HCT116 (cell line): ENCODE measurements at regions not wholly inside any gene's neighbourhood (a gene's known extent, or its start where the extent isn't known, plus 50 kb on each side); places are given as distances from the start of the nearest gene placed in this dataset.

Experiments used
- ATAC-seq: fragments of 200-7000 bp; cut with Tn5 transposase; 2 replicates; pipeline ENCODE4 v1.9.1; 2020; ENCODE audit warnings: mild to moderate bottlenecking, moderate library complexity
- BruUV-seq: library from RNA; stranded (reverse); fragments of 400-500 nt; replicated peaks from 2 replicates; lab custom pipeline; 2021; lab: Mats Ljungman, UMichigan
- CTCF ChIA-PET: fragments of 300-600 bp; sonication (Branson Sonifier 250); formaldehyde crosslinking; loops from one replicate; lab custom pipeline; 2021; ENCODE audit warnings: antibody characterized with exemption; lab: Charles Lee
- POLR2A ChIA-PET: fragments of 300-600, 350-600 bp; sonication (Branson Sonifier 250); formaldehyde crosslinking; loops from one replicate; lab custom pipeline; 2021; ENCODE audit warnings: antibody characterized with exemption; lab: Charles Lee
- RAD21 ChIA-PET, 2 experiments: fragments of 300-600 bp; sonication (Branson Sonifier 250); formaldehyde crosslinking; loops; one replicate each; lab custom pipeline; 2023; ENCODE audit warnings: low total read pairs in 2 of 2; ENCODE audit not compliant: uncharacterized antibody in 2 of 2, unreplicated experiment in 2 of 2, low non-redundant PET in 1 of 2; lab: Charles Lee
- DNase-seq: peaks from one replicate; pipeline ENCODE4 v3.0.0-alpha.2; 2010; ENCODE audit warnings: low read depth, low spot score
- H2AFZ ChIP-seq: fragments of 200-600 bp; shearing (Covaris generic), sonication (generic); 2 replicates; pipeline ENCODE4 v1.6.1; 2017; ENCODE audit warnings: low read depth, mixed run types, mixed read lengths, antibody characterized with exemption, low read length; ENCODE audit not compliant: poor library complexity, severe bottlenecking
- H3K27ac ChIP-seq: 2 replicates; pipeline ENCODE4 v1.5.1; 2012; ENCODE audit warnings: low read depth, low read length
- H3K27me3 ChIP-seq: fragments of 200-600 bp; sonication (generic); 2 replicates; pipeline ENCODE4 v1.6.1; 2016; ENCODE audit warnings: mixed run types, low read length, mixed read lengths; ENCODE audit not compliant: insufficient read depth
- H3K36me3 ChIP-seq, 2 experiments: fragments of 200-500 bp in 1 of 2; fragments of 200-600 bp in 1 of 2; sonication (Bioruptor generic) in 1 of 2; sonication (generic) in 1 of 2; 2 replicates each; pipeline versions ENCODE4 v1.5.1 to v1.6.1; 2014 to 2016; ENCODE audit warnings: low read length in 2 of 2, inconsistent platforms in 1 of 2, mixed read lengths in 1 of 2, mixed run types in 1 of 2; ENCODE audit not compliant: insufficient read depth in 2 of 2, control insufficient read depth in 1 of 2
- H3K4me1 ChIP-seq, 2 experiments: fragments of 200-600 bp in 1 of 2; sonication (generic) in 1 of 2; 2 replicates each; pipeline versions ENCODE4 v1.5.1 to v1.6.1; 2012 to 2017; ENCODE audit warnings: low read length in 2 of 2, inconsistent platforms in 1 of 2, mild to moderate bottlenecking in 1 of 2, mixed read lengths in 1 of 2, mixed run types in 1 of 2, moderate library complexity in 1 of 2; ENCODE audit not compliant: insufficient read depth in 2 of 2, control insufficient read depth in 1 of 2
- H3K4me2 ChIP-seq: fragments of 200-600 bp; sonication (generic); 2 replicates; pipeline ENCODE4 v1.6.1; 2017; ENCODE audit warnings: mixed run types, low read length, mixed read lengths
- H3K4me3 ChIP-seq, 2 experiments: fragments of 200-600 bp in 1 of 2; sonication (generic) in 1 of 2; replicated peaks in 1 of 2; 2 replicates each; pipeline ENCODE4 v1.5.1; 2011 to 2016; ENCODE audit warnings: low read length in 2 of 2, control low read depth in 1 of 2, low read depth in 1 of 2, mild to moderate bottlenecking in 1 of 2, mixed read lengths in 1 of 2, mixed run types in 1 of 2
- H3K79me2 ChIP-seq: fragments of 200-600 bp; sonication (generic); 2 replicates; pipeline ENCODE4 v1.6.1; 2017; ENCODE audit warnings: mild to moderate bottlenecking, mixed run types, low read length, moderate library complexity, mixed read lengths; ENCODE audit not compliant: insufficient read depth
- H3K9ac ChIP-seq: fragments of 200-600 bp; sonication (generic); 2 replicates; pipeline ENCODE4 v1.6.1; 2016; ENCODE audit warnings: low read length, mixed read lengths
- H3K9me2 ChIP-seq: fragments of 200-600 bp; sonication (generic), shearing (Covaris generic); 2 replicates; pipeline ENCODE4 v1.6.1; 2017; ENCODE audit warnings: mixed run types, mild to moderate bottlenecking, moderate library complexity; ENCODE audit not compliant: insufficient read depth
- H3K9me3 ChIP-seq, 2 experiments: fragments of 200-500 bp in 1 of 2; fragments of 200-600 bp in 1 of 2; sonication (Bioruptor generic) in 1 of 2; sonication (generic) in 1 of 2; 2 replicates each; pipeline ENCODE4 v1.6.1; 2014 to 2017; ENCODE audit warnings: low read length in 2 of 2, mixed read lengths in 2 of 2, inconsistent platforms in 1 of 2, low read depth in 1 of 2, mild to moderate bottlenecking in 1 of 2, mixed run types in 1 of 2, moderate library complexity in 1 of 2; ENCODE audit not compliant: control insufficient read depth in 1 of 2, insufficient read depth in 1 of 2
- H4K20me1 ChIP-seq: fragments of 200-600 bp; sonication (generic), shearing (Covaris generic); 2 replicates; pipeline ENCODE4 v1.6.1; 2017; ENCODE audit warnings: mixed run types, mild to moderate bottlenecking, moderate library complexity; ENCODE audit not compliant: insufficient read depth
- CEBPB ChIP-seq: IDR thresholded peaks from 2 replicates; pipeline ENCODE4 v1.6.1; 2012; ENCODE audit warnings: low read depth
- EGR1 ChIP-seq: IDR thresholded peaks from 2 replicates; pipeline ENCODE4 v1.6.1; 2012; ENCODE audit warnings: low read depth
- ELF1 ChIP-seq: IDR thresholded peaks from 2 replicates; pipeline ENCODE4 v1.6.1; 2012; ENCODE audit warnings: low read depth, borderline replicate concordance
- EZH2 ChIP-seq: fragments of 200-600 bp; sonication (generic); IDR thresholded peaks from 2 replicates; pipeline ENCODE4 v1.6.1; 2017; ENCODE audit warnings: antibody characterized with exemption, mixed run types
- EZH2phosphoT487 ChIP-seq: fragments of 200-600 bp; IDR thresholded peaks from 2 replicates; pipeline ENCODE4 v1.6.1; 2018; ENCODE audit warnings: antibody characterized with exemption, borderline replicate concordance
- FOSL1 ChIP-seq: IDR thresholded peaks from 2 replicates; pipeline ENCODE4 v1.6.1; 2012; ENCODE audit warnings: low read depth
- JUND ChIP-seq: IDR thresholded peaks from 2 replicates; pipeline ENCODE4 v1.6.1; 2012
- POLR2AphosphoS5 ChIP-seq: IDR thresholded peaks from 2 replicates; pipeline ENCODE4 v1.6.1; 2011; ENCODE audit warnings: mild to moderate bottlenecking, low read depth, low read length, moderate library complexity
- RAD21 ChIP-seq: IDR thresholded peaks from 2 replicates; pipeline ENCODE4 v1.6.1; 2012; ENCODE audit warnings: low read depth, mild to moderate bottlenecking
- TCF7L2 ChIP-seq: IDR thresholded peaks from 2 replicates; pipeline ENCODE4 v1.7.0; 2011; ENCODE audit warnings: borderline replicate concordance, inconsistent platforms; ENCODE audit not compliant: insufficient read depth, insufficient read length; ENCODE audit errors: extremely low read depth
- YY1 ChIP-seq: IDR thresholded peaks from 2 replicates; pipeline ENCODE4 v1.6.1; 2011; ENCODE audit warnings: low read length, low read depth, moderate library complexity, mild to moderate bottlenecking; ENCODE audit not compliant: insufficient replicate concordance; ENCODE audit errors: extremely low read depth
- ZNF274 ChIP-seq: fragments of 200-500 bp; sonication (Bioruptor generic); IDR thresholded peaks from 2 replicates; pipeline ENCODE4 v1.6.1; 2014; ENCODE audit warnings: mild to moderate bottlenecking, low read depth, low read length, inconsistent platforms
- intact Hi-C: fragments of 100-400 bp; cut with micrococcal nuclease; formaldehyde crosslinking; loops from 2 replicates; pipeline ENCODE4 v1.10.0; 2022
- TF ChIP-seq, protein P1 (sequence below): IDR thresholded peaks from 2 replicates; pipeline ENCODE4 v1.6.1; 2011; ENCODE audit warnings: mild to moderate bottlenecking, low read length, moderate library complexity; ENCODE audit not compliant: insufficient replicate concordance; ENCODE audit errors: extremely low read depth
- TF ChIP-seq, protein P2 (sequence below): IDR thresholded peaks from 2 replicates; pipeline ENCODE4 v1.6.1; 2012; ENCODE audit warnings: low read depth
- TF ChIP-seq, protein P3 (sequence below): IDR thresholded peaks from 2 replicates; pipeline ENCODE4 v1.6.1; 2012

DNA sequence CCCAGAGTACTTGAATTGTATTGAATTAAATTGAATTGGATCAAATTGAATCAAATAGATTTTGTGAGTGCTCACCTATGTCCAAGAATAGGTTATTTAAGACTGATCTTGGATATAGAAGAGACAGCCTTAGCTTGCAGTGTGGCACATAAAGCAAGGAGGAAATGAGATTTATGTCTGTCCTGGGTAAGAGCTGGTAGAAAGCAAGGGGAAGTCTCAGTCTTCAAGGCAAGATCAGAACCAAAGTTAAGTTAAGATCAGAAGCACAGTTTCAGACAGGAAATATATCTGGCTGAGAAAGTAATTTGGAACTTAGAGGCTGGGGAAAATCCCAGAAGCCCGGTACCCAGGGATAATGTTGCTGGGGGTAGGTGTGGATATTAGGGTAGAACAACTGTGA is 244.4 kb upstream of the ARPP21 start:
- no peak for DNase-seq
- BruUV-seq: no TSS peak
- H4K20me1 ChIP-seq: no peaks in the 10 kb centered on the region
- H3K9me2 ChIP-seq: no peaks in the 10 kb centered on the region
- H3K4me2 ChIP-seq: no peak overlapping the region
- TF ChIP-seq ZNF274: no peak
- no peak for TF ChIP-seq YY1
- TF ChIP-seq ELF1: no peak
- TF ChIP-seq, all 23 proteins: peak for 0
- no peak for ATAC-seq
- Histone ChIP-seq H3K4me3 (no peak overlapping the region), H3K9me3 (peaks cover 0 to 12% of the 10 kb centered on the region in 2 experiments; a peak in 2 of 4 replicates), H3K27me3 (no peaks in the 10 kb centered on the region), H3K9ac (no peak overlapping the region), H2AFZ (no peak overlapping the region), H3K4me1 (no peaks in the 10 kb centered on the region), H3K27ac (no peak overlapping the region), H3K79me2 (no peaks in the 10 kb centered on the region), H3K36me3 (no peaks in the 10 kb centered on the region)
- POLR2A ChIA-PET: no interaction called here
- RAD21 ChIA-PET: no interaction called here
- intact Hi-C loops: no loop called here
- CTCF ChIA-PET: no interaction called here

- no peak for ATAC-seq
Measured at GRCh38 chr3:35401671-35402070, 237.7 kb upstream of the ARPP21 start.

More at GRCh38 chr3:35401671-35402070, 237.7 kb upstream of the ARPP21 start:
- no TSS peak for BruUV-seq
- Histone ChIP-seq H2AFZ (no peak overlapping the region), H3K36me3 (no peaks in the 10 kb centered on the region), H4K20me1 (no peaks in the 10 kb centered on the region), H3K9ac (no peak overlapping the region), H3K4me3 (no peak overlapping the region), H3K4me2 (no peak overlapping the region), H3K27ac (no peak overlapping the region), H3K9me2 (no peaks in the 10 kb centered on the region), H3K9me3 (peaks cover 3 to 10% of the 10 kb centered on the region in 2 experiments; a peak in 2 of 4 replicates), H3K27me3 (no peaks in the 10 kb centered on the region), H3K4me1 (no peaks in the 10 kb centered on the region), H3K79me2 (no peaks in the 10 kb centered on the region)
- no peak for DNase-seq
- intact Hi-C loops: no loop called here
- ChIA-PET RAD21 (no interaction called here), POLR2A (no interaction called here), CTCF (no interaction called here)
- TF ChIP-seq JUND (no peak), FOSL1 (no peak), TCF7L2 (no peak), RAD21 (no peak), ZNF274 (no peak), CEBPB (no peak), EGR1 (no peak), EZH2phosphoT487 (no peak), POLR2AphosphoS5 (no peak), ELF1 (no peak), EZH2 (no peak)
- TF ChIP-seq, protein P1, sequence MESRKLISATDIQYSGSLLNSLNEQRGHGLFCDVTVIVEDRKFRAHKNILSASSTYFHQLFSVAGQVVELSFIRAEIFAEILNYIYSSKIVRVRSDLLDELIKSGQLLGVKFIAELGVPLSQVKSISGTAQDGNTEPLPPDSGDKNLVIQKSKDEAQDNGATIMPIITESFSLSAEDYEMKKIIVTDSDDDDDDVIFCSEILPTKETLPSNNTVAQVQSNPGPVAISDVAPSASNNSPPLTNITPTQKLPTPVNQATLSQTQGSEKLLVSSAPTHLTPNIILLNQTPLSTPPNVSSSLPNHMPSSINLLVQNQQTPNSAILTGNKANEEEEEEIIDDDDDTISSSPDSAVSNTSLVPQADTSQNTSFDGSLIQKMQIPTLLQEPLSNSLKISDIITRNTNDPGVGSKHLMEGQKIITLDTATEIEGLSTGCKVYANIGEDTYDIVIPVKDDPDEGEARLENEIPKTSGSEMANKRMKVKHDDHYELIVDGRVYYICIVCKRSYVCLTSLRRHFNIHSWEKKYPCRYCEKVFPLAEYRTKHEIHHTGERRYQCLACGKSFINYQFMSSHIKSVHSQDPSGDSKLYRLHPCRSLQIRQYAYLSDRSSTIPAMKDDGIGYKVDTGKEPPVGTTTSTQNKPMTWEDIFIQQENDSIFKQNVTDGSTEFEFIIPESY: no peak
- TF ChIP-seq, protein P2, sequence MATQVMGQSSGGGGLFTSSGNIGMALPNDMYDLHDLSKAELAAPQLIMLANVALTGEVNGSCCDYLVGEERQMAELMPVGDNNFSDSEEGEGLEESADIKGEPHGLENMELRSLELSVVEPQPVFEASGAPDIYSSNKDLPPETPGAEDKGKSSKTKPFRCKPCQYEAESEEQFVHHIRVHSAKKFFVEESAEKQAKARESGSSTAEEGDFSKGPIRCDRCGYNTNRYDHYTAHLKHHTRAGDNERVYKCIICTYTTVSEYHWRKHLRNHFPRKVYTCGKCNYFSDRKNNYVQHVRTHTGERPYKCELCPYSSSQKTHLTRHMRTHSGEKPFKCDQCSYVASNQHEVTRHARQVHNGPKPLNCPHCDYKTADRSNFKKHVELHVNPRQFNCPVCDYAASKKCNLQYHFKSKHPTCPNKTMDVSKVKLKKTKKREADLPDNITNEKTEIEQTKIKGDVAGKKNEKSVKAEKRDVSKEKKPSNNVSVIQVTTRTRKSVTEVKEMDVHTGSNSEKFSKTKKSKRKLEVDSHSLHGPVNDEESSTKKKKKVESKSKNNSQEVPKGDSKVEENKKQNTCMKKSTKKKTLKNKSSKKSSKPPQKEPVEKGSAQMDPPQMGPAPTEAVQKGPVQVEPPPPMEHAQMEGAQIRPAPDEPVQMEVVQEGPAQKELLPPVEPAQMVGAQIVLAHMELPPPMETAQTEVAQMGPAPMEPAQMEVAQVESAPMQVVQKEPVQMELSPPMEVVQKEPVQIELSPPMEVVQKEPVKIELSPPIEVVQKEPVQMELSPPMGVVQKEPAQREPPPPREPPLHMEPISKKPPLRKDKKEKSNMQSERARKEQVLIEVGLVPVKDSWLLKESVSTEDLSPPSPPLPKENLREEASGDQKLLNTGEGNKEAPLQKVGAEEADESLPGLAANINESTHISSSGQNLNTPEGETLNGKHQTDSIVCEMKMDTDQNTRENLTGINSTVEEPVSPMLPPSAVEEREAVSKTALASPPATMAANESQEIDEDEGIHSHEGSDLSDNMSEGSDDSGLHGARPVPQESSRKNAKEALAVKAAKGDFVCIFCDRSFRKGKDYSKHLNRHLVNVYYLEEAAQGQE: no peak
- TF ChIP-seq, protein P3, sequence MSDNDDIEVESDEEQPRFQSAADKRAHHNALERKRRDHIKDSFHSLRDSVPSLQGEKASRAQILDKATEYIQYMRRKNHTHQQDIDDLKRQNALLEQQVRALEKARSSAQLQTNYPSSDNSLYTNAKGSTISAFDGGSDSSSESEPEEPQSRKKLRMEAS: no peak
